Activated CD4-positive, alpha-beta T cell treated with anti-CD3 and anti-CD28 coated beads, Interleukin-2, amount 10 ng/mL, durations not matched to agents 24 days and 14 days (primary cell): ENCODE measurements at regions not wholly inside any gene's neighbourhood (a gene's known extent, or its start where the extent isn't known, plus 50 kb on each side); places are given as distances from the start of the nearest gene placed in this dataset.
"Not testable (repeated sequence)": the region's sequence is repeated elsewhere in the genome, so short reads cannot be mapped to it uniquely, and the experiment has no call there.

Experiments used
- DNase-seq: peaks from one replicate; pipeline ENCODE4 v3.0.0; 2022
- H3K27ac Mint-ChIP-seq: one replicate; pipeline ENCODE4 v1.8.0; 2022; ENCODE audit warnings: mild to moderate bottlenecking, mixed read lengths
- H3K27me3 Mint-ChIP-seq: one replicate; pipeline ENCODE4 v1.8.0; 2022; ENCODE audit warnings: mixed read lengths
- H3K36me3 Mint-ChIP-seq: one replicate; pipeline ENCODE4 v1.8.0; 2022; ENCODE audit warnings: low read depth, mild to moderate bottlenecking, mixed read lengths
- H3K4me1 Mint-ChIP-seq: one replicate; pipeline ENCODE4 v1.8.0; 2021; ENCODE audit warnings: mixed read lengths
- H3K4me3 Mint-ChIP-seq: one replicate; pipeline ENCODE4 v1.8.0; 2022; ENCODE audit warnings: mild to moderate bottlenecking, moderate library complexity, mixed read lengths
- H3K9me3 Mint-ChIP-seq: one replicate; pipeline ENCODE4 v1.8.0; 2021; ENCODE audit warnings: mixed read lengths
- intact Hi-C: fragments of 100-400 bp; cut with micrococcal nuclease; formaldehyde crosslinking; loops from one replicate; pipeline ENCODE4 v1.15.1; 2023

- peaks cover 48% of the 10 kb centered on the region for H3K27me3 Mint-ChIP-seq
- H3K36me3 Mint-ChIP-seq, DNase-seq, H3K4me1 Mint-ChIP-seq, H3K27ac Mint-ChIP-seq, H3K9me3 Mint-ChIP-seq, H3K4me3 Mint-ChIP-seq, intact Hi-C loops: not testable (repeated sequence)
Measured at GRCh38 chr15:22715133-22715845, 71.2 kb upstream of the NIPA1 start.

GRCh38 chr15:22719980-22720379, 66.5 kb upstream of the NIPA1 start:
- peaks cover 39% of the 10 kb centered on the region for H3K27me3 Mint-ChIP-seq
- H3K4me1 Mint-ChIP-seq, intact Hi-C loops, H3K4me3 Mint-ChIP-seq, H3K27ac Mint-ChIP-seq, H3K9me3 Mint-ChIP-seq, DNase-seq, H3K36me3 Mint-ChIP-seq: not testable (repeated sequence)

- H3K36me3 Mint-ChIP-seq, DNase-seq, H3K4me3 Mint-ChIP-seq, H3K4me1 Mint-ChIP-seq, H3K9me3 Mint-ChIP-seq, intact Hi-C loops, H3K27ac Mint-ChIP-seq: not testable (repeated sequence)
- H3K27me3 Mint-ChIP-seq: peaks cover 28% of the 10 kb centered on the region
Measured at GRCh38 chr15:22726104-22726503, 60.3 kb upstream of the NIPA1 start.

GRCh38 chr15:22735067-22735466, 51.4 kb upstream of the NIPA1 start:
- DNase-seq, H3K9me3 Mint-ChIP-seq, H3K4me3 Mint-ChIP-seq, intact Hi-C loops, H3K36me3 Mint-ChIP-seq, H3K27ac Mint-ChIP-seq: not testable (repeated sequence)
- Mint-ChIP-seq H3K27me3 (peaks cover 41% of the 10 kb centered on the region), H3K4me1 (peaks cover 11% of the 10 kb centered on the region)

DNA sequence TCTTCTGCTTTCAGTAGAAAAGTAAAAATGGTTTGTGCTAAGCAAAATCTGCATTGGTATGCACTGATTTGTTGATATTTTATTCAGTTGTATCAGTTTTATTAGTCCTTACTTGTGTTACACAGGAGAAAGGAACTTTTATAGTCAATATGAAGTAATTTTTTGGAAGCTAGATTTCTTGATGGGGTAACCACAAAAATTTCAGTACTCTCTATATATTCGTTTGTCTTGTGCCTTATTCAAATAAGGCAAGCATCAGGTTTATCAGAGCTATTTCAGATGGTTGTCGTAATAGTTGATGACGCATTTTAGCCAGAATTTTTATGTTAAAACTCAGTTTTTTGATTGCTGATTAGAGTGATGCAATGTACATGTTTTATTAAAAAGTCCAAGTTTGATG, 50.7 kb upstream of the NIPA1 start:
- no peak overlapping the region for H3K27ac Mint-ChIP-seq
- no peak overlapping the region for H3K4me3 Mint-ChIP-seq
- peaks cover 13% of the 10 kb centered on the region for H3K4me1 Mint-ChIP-seq
- H3K36me3 Mint-ChIP-seq: no peaks in the 10 kb centered on the region
- peaks cover 46% of the 10 kb centered on the region for H3K27me3 Mint-ChIP-seq
- DNase-seq: no peak
- H3K9me3 Mint-ChIP-seq: no peaks in the 10 kb centered on the region
- intact Hi-C loops: no loop called here

- intact Hi-C loops, H3K36me3 Mint-ChIP-seq, DNase-seq, H3K9me3 Mint-ChIP-seq, H3K4me3 Mint-ChIP-seq, H3K27ac Mint-ChIP-seq: not testable (repeated sequence)
- Mint-ChIP-seq H3K4me1 (peaks cover 13% of the 10 kb centered on the region), H3K27me3 (peaks cover 43% of the 10 kb centered on the region)
Measured at GRCh38 chr15:22736200-22736599, 50.2 kb upstream of the NIPA1 start.
